ENCODE measurements at regions not wholly inside any gene's neighbourhood (a gene's known extent, or its start where the extent isn't known, plus 50 kb on each side); places are given as distances from the start of the nearest gene placed in this dataset.

GRCh38 chr4:64538219-64538618 lies 129.0 kb upstream of the TECRL start:
- H3K36me3 ChIP-seq (replicated peaks in 1 of 2; ENCODE audit: control extremely low read depth in 1 of 2, control insufficient read depth in 1 of 2, extremely low read depth in 1 of 2, insufficient read depth in 2 of 2, low read length in 1 of 2): no peaks in the 10 kb centered on the region
- intact Hi-C loops (cut with micrococcal nuclease): no loop called here
- no peaks in the 10 kb centered on the region for H4K20me1 ChIP-seq (ENCODE audit: control insufficient read depth, insufficient read depth, low read length, poor library complexity, severe bottlenecking)
- no peak overlapping the region for H3K4me3 ChIP-seq (ENCODE audit: control extremely low read depth in 1 of 5, extremely low read depth in 1 of 5, insufficient read depth in 1 of 5, low read depth in 2 of 5, low read length in 4 of 5)
- WGBS (ENCODE audit: insufficient coverage): 92% methylated on average over 2 of the region's 8 CpGs
- no peaks in the 10 kb centered on the region for H3K4me1 ChIP-seq (ENCODE audit: control insufficient read depth in 2 of 2, insufficient read depth in 2 of 2, low read length in 2 of 2)
- H3K4me2 ChIP-seq (replicated peaks; ENCODE audit: low read depth, low read length, poor library complexity, severe bottlenecking): no peak overlapping the region
- no peaks in the 10 kb centered on the region for H3K27me3 Mint-ChIP-seq
- CTCF ChIA-PET: interaction anchor here (0.8 to 1.4 kb wide), 2 partner anchors 7 to 14 kb away, joined by 3 to 4 read pairs; no protein-coding TSS in a partner anchor
- H3K27me3 ChIP-seq (replicated peaks in 1 of 4; ENCODE audit: control extremely low read depth in 1 of 4, control insufficient read depth in 3 of 4, insufficient read depth in 4 of 4, low read length in 3 of 4): no peaks in the 10 kb centered on the region
- no peak for ATAC-seq (ENCODE audit: low read depth)
- POLR2A ChIA-PET: no interaction called here
- H3K9me3 ChIP-seq (ENCODE audit: control extremely low read depth in 1 of 3, control insufficient read depth in 2 of 3, insufficient read depth in 1 of 3, low read length in 2 of 3): no peaks in the 10 kb centered on the region
- DNase-seq: no peak
- H3K9me3 Mint-ChIP-seq (ENCODE audit: insufficient read depth): no peaks in the 10 kb centered on the region
- no peak for TF ChIP-seq CTCF (IDR thresholded peaks at IDR 0.05)
- TF ChIP-seq EZH2 (IDR thresholded peaks at IDR 0.05; ENCODE audit: borderline replicate concordance, insufficient read depth, low read depth, low read length, poor library complexity, severe bottlenecking): no peak
- H3K27ac Mint-ChIP-seq: no peak overlapping the region
- H3K9ac ChIP-seq (ENCODE audit: low read length): no peak overlapping the region
- no peak overlapping the region for H3K4me3 Mint-ChIP-seq
- no peak overlapping the region for H2AFZ ChIP-seq (ENCODE audit: insufficient read depth, low read depth, low read length, poor library complexity, severe bottlenecking)
- no peaks in the 10 kb centered on the region for H3K79me2 ChIP-seq (ENCODE audit: control insufficient read depth, insufficient read depth, low read length)
- no peak overlapping the region for H3K27ac ChIP-seq (ENCODE audit: low read length in 2 of 2)
- H3K4me1 Mint-ChIP-seq: no peaks in the 10 kb centered on the region

GRCh38 chr4:64533637-64534036 lies 124.4 kb upstream of the TECRL start:
- Mint-ChIP-seq H3K27ac (no peak overlapping the region), H3K9me3 (ENCODE audit: insufficient read depth) (no peaks in the 10 kb centered on the region), H3K4me3 (no peak overlapping the region), H3K27me3 (no peaks in the 10 kb centered on the region), H3K4me1 (no peaks in the 10 kb centered on the region)
- no peak for ATAC-seq (ENCODE audit: low read depth)
- Histone ChIP-seq H3K9ac (ENCODE audit: low read length) (no peak overlapping the region), H3K4me1 (ENCODE audit: control insufficient read depth in 2 of 2, insufficient read depth in 2 of 2, low read length in 2 of 2) (no peaks in the 10 kb centered on the region), H3K36me3 (replicated peaks in 1 of 2; ENCODE audit: control extremely low read depth in 1 of 2, control insufficient read depth in 1 of 2, extremely low read depth in 1 of 2, insufficient read depth in 2 of 2, low read length in 1 of 2) (no peaks in the 10 kb centered on the region), H4K20me1 (ENCODE audit: control insufficient read depth, insufficient read depth, low read length, poor library complexity, severe bottlenecking) (no peaks in the 10 kb centered on the region), H2AFZ (ENCODE audit: insufficient read depth, low read depth, low read length, poor library complexity, severe bottlenecking) (no peak overlapping the region), H3K9me3 (ENCODE audit: control extremely low read depth in 1 of 3, control insufficient read depth in 2 of 3, insufficient read depth in 1 of 3, low read length in 2 of 3) (no peaks in the 10 kb centered on the region), H3K27me3 (replicated peaks in 1 of 4; ENCODE audit: control extremely low read depth in 1 of 4, control insufficient read depth in 3 of 4, insufficient read depth in 4 of 4, low read length in 3 of 4) (no peaks in the 10 kb centered on the region), H3K4me3 (ENCODE audit: control extremely low read depth in 1 of 5, extremely low read depth in 1 of 5, insufficient read depth in 1 of 5, low read depth in 2 of 5, low read length in 4 of 5) (no peak overlapping the region), H3K79me2 (ENCODE audit: control insufficient read depth, insufficient read depth, low read length) (no peaks in the 10 kb centered on the region), H3K27ac (ENCODE audit: low read length in 2 of 2) (no peak overlapping the region), H3K4me2 (replicated peaks; ENCODE audit: low read depth, low read length, poor library complexity, severe bottlenecking) (no peak overlapping the region)
- ChIA-PET CTCF (no interaction called here), POLR2A (no interaction called here)
- intact Hi-C loops (cut with micrococcal nuclease): no loop called here
- TF ChIP-seq CTCF (IDR thresholded peaks at IDR 0.05) (no peak), EZH2 (IDR thresholded peaks at IDR 0.05; ENCODE audit: borderline replicate concordance, insufficient read depth, low read depth, low read length, poor library complexity, severe bottlenecking) (no peak)
- WGBS (ENCODE audit: insufficient coverage): 74% methylated on average over 2 of the region's 3 CpGs
- DNase-seq: no peak

Data from B cell (primary cell).